Small intestine (tissue), 7 donors: ENCODE measurements at regions not wholly inside any gene's neighbourhood (a gene's known extent, or its start where the extent isn't known, plus 50 kb on each side); places are given as distances from the start of the nearest gene placed in this dataset.
"Not testable (repeated sequence)": the region's sequence is repeated elsewhere in the genome, so short reads cannot be mapped to it uniquely, and the experiment has no call there.

Experiments used
- DNase-seq, 2 donors: peaks; one replicate each; pipeline versions ENCODE4 v3.0.0 to v3.0.0-alpha.2; 2013
- FAIRE-seq: peaks from 2 replicates; lab custom pipeline; 2012; peaks lifted over from hg19 to GRCh38; lab: Jason Lieb, UNC
- H3K27ac ChIP-seq, 3 donors: one replicate each; pipeline ENCODE4 v1.5.1; 2013; ENCODE audit warnings: low read length in 2 of 3, mild to moderate bottlenecking in 2 of 3, control low read depth in 1 of 3, inconsistent platforms in 1 of 3, low read depth in 1 of 3, moderate library complexity in 1 of 3
- H3K27me3 ChIP-seq, 3 donors: one replicate each; pipeline ENCODE4 v1.6.1; 2013; ENCODE audit warnings: low read length in 3 of 3, inconsistent platforms in 1 of 3; ENCODE audit not compliant: control insufficient read depth in 3 of 3, insufficient read depth in 3 of 3
- H3K36me3 ChIP-seq, 3 donors: one replicate each; pipeline ENCODE4 v1.6.1; 2013; ENCODE audit warnings: low read length in 3 of 3, inconsistent platforms in 1 of 3, low read depth in 1 of 3, mild to moderate bottlenecking in 1 of 3, moderate library complexity in 1 of 3; ENCODE audit not compliant: control insufficient read depth in 3 of 3, insufficient read depth in 2 of 3
- H3K4me1 ChIP-seq, 3 donors: one replicate each; pipeline ENCODE4 v1.6.1; 2013; ENCODE audit warnings: low read length in 2 of 3, inconsistent platforms in 1 of 3, low read depth in 1 of 3, mild to moderate bottlenecking in 1 of 3, moderate library complexity in 1 of 3; ENCODE audit not compliant: control insufficient read depth in 3 of 3, insufficient read depth in 2 of 3
- H3K4me3 ChIP-seq, 3 donors: one replicate each; pipeline ENCODE4 v1.5.1; 2013; ENCODE audit warnings: low read length in 3 of 3, control low read depth in 1 of 3, inconsistent platforms in 1 of 3, low read depth in 1 of 3, mild to moderate bottlenecking in 1 of 3, moderate library complexity in 1 of 3
- H3K9me3 ChIP-seq, 2 donors: one replicate each; pipeline ENCODE4 v1.6.1; 2013; ENCODE audit warnings: low read depth in 1 of 2, low read length in 1 of 2; ENCODE audit not compliant: control insufficient read depth in 2 of 2, insufficient read depth in 1 of 2
- WGBS, 3 donors: extraction: QIAGEN DNeasy Blood & Tissue Kit; methylation state at CpG; one replicate each; pipeline ENCODE4 v1.1.7; 2013; 5-methylcytosine and 5-hydroxymethylcytosine counted together
- donor health status: healthy with polysubstance abuse.
- donor health status: control.
- donor health status: control.
- donor health status: Bipolar disorder and iron deficiency.
- donor health status: healthy.

DNA sequence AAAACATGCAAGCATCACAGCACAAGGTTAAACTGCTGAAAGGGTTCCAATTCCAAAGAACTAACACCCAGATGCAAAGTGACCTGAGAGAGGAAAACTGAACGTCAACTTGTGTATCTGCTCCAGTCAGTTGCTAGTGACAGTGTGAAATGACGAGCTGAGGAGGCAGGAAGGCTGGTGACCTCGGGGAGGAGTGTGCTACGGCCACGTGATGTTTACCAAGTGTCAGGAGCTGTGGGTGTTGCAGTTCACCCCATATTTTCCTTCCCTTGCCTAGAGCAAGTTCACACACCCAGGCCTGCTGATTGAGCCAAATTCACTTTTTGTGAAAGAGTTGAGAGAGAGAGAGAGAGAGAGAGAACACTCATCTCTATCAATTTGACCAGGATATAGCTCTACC is 231.6 kb upstream of the ANKH start:
- DNase-seq (no peak), FAIRE-seq (no peak)
- WGBS, 3 donors = 9 to 37% (median 20%) methylated on average over 5 of the region's 5 CpGs

DNA sequence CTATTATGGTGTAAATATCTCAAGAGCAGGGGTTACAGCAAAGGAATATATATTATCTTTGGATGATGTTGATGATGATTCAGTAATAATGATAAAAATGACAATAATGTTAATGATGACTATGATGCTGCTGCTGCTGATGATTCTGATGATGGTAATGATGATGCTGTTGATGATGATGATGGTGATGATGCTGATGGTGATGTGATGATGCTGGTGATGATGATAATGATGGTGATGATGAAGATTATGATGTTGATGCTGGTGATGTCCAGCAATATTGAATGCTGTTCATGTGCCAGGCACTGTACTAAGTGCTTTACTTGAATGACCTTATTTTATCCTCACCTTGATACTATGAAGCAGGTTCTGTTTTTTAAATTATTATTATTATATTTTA is 226.0 kb upstream of the ANKH start:
- DNase-seq = no peak
- H3K9me3 ChIP-seq = no peaks in the 10 kb centered on the region
- no peaks in the 10 kb centered on the region for H3K4me1 ChIP-seq
- FAIRE-seq = no peak
- no peak overlapping the region for H3K27ac ChIP-seq
- no peak overlapping the region for H3K4me3 ChIP-seq
- H3K36me3 ChIP-seq = no peaks in the 10 kb centered on the region
- H3K27me3 ChIP-seq = no peaks in the 10 kb centered on the region

More for the DNA sequence above, 231.6 kb upstream of the ANKH start:
- Histone ChIP-seq H3K27me3 (no peaks in the 10 kb centered on the region), H3K36me3 (no peaks in the 10 kb centered on the region), H3K9me3 (no peaks in the 10 kb centered on the region), H3K4me1 (no peaks in the 10 kb centered on the region), H3K27ac (no peak overlapping the region), H3K4me3 (no peak overlapping the region)

DNA sequence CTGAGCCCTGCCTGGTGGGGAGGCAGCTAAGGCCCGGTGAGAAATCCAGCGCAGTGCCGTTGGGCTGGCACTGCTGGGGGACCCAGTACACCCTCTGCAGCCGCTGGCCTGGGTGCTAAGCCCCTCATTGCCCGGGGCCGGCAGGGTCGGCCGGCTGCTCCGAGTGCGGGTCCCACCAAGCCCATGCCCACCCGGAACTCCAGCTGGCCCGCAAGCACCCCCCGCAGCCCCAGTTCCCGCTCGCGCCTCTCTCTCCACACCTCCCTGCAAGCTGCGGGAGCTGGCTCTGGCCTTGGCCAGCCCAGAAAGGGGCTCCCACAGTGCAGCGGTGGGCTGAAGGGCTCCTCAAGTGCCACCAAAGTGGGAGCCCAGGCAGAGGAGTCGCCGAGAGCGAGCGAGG is 225.1 kb upstream of the ANKH start:
- not testable (repeated sequence) for H3K4me1 ChIP-seq, H3K4me3 ChIP-seq, DNase-seq, H3K27me3 ChIP-seq, H3K36me3 ChIP-seq, H3K9me3 ChIP-seq, FAIRE-seq, H3K27ac ChIP-seq
- 88 to 95% (median 94%) methylated on average over 14 to 22 of the region's 22 CpGs for WGBS, 3 donors

DNA sequence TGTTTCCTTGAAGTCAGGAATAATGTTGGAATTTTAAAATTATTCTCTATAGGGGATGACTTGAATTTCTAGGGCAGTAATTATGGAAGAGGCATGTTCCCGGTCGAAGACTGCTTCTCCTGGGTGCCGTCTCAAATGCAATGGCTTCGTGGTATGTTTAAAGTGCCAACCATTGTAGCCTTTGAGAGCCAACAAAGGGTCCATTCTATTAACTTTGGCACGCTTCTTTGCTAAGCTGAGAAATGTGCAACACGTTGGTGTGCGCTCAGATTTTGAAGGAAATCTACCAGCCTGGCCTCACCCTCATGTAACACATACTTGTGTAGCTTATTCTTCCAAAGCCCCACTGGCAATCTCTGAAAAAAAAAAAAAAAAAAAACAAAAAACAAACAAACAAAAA is 221.2 kb upstream of the ANKH start:
- Histone ChIP-seq H3K4me3 (no peak overlapping the region), H3K4me1 (no peaks in the 10 kb centered on the region), H3K27ac (no peak overlapping the region), H3K27me3 (no peaks in the 10 kb centered on the region), H3K9me3 (no peaks in the 10 kb centered on the region), H3K36me3 (no peaks in the 10 kb centered on the region)
- FAIRE-seq = no peak
- 87 to 91% (median 88%) methylated on average over 7 of the region's 7 CpGs for WGBS, 3 donors
- no peak for DNase-seq

DNA sequence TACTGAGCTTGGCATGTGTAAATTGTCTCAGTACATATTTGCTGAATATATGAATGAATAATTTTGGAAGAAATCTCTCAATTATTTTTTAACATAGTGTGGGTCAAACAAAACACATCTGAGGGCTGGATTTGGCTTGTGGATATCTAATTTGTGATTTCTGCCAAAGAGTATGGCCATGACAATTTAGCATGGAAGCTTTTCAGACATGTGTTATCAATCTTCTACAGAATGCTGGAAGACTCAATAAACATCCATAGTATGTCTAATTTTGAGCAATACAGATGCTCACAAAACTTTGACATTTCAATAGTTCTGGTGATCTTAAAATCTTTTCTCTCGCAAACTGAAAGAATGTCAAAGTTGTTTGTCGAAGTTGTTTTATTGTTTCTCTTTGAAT is 214.1 kb upstream of the ANKH start:
- no peak overlapping the region for H3K4me3 ChIP-seq
- DNase-seq = no peak
- FAIRE-seq = no peak
- WGBS, 3 donors = 82 to 92% (median 91%) methylated on average over 2 of the region's 2 CpGs
- H3K9me3 ChIP-seq = peaks cover 0 to 4% of the 10 kb centered on the region in 2 donors
- H3K4me1 ChIP-seq = no peaks in the 10 kb centered on the region
- no peaks in the 10 kb centered on the region for H3K27me3 ChIP-seq
- no peaks in the 10 kb centered on the region for H3K36me3 ChIP-seq
- H3K27ac ChIP-seq = no peak overlapping the region

DNA sequence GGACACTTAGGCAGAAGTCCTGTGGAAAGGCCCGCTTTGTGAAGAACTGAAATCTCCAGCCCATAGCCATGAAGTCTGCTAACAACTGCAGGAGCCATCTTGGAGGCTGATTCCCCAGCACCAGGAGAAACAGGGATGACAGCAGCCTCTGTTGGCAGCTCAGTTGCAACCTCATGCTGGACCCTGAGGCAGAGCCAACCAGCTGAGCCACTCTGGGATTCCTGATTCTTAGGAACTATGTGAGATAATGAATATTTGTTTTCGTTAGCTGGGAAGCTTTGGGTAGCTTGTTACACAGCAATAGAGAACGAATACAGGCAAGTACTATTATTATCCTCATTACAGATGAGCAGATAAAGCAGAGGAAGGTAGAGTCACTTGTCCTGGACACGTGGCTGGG is 210.5 kb upstream of the ANKH start:
- FAIRE-seq = no peak
- Histone ChIP-seq H3K4me3 (no peak overlapping the region), H3K9me3 (peaks cover 0 to 4% of the 10 kb centered on the region in 2 donors), H3K4me1 (no peaks in the 10 kb centered on the region), H3K27me3 (no peaks in the 10 kb centered on the region), H3K27ac (no peak overlapping the region), H3K36me3 (no peaks in the 10 kb centered on the region)
- no peak for DNase-seq
- WGBS, 3 donors = 53 to 72% (median 65%) methylated on average over 4 of the region's 4 CpGs

DNA sequence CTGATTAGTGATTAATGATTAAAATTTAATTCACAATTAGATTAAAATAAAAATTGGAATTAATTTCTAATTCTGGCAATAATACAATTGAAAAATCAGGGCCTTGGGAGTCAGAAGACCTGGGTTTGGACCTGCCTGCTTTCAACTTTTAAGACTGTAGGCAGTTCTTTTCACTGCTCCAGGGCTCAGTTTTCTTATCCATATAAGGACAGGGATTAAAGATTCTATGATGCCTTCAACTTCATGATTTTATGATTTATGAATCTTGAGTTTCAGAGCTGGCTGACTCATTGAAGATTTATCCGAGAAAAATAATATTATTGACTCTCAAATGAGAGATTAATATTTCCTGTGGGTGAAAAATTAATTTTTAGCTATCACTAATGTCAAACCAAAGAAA is 208.6 kb upstream of the ANKH start:
- WGBS, 3 donors = 54 to 61% (median 59%) methylated on average over 1 of the region's 1 CpG
- no peak overlapping the region for H3K27ac ChIP-seq
- H3K4me3 ChIP-seq = no peak overlapping the region
- DNase-seq = no peak
- H3K4me1 ChIP-seq = no peaks in the 10 kb centered on the region
- no peak for FAIRE-seq
- no peaks in the 10 kb centered on the region for H3K36me3 ChIP-seq
- H3K27me3 ChIP-seq = no peaks in the 10 kb centered on the region
- H3K9me3 ChIP-seq = peaks cover 0 to 4% of the 10 kb centered on the region in 2 donors

DNA sequence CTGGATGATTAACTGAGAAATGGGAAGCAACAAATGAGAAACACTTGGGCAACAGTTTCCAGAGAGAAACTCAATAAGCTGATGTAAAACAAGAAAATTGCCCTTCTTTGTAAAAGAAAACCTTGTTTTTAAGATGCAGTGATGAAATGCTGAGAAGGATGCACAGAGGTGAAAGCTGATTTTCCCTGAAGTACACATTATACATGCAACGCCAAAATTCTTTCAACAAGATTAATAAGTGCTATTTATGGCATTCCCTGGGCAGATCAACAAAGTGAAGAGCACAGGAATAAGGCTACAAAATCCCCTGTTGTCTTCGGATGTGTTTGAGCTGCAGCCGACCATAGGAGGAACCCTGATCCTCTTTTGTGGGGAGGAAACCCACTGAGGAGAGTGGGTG is 208.0 kb upstream of the ANKH start:
- H3K36me3 ChIP-seq = no peaks in the 10 kb centered on the region
- DNase-seq (no peak), FAIRE-seq (no peak)
- H3K4me3 ChIP-seq = no peak overlapping the region
- no peaks in the 10 kb centered on the region for H3K4me1 ChIP-seq
- 71 to 77% (median 75%) methylated on average over 3 of the region's 3 CpGs for WGBS, 3 donors
- H3K9me3 ChIP-seq = peaks cover 0 to 4% of the 10 kb centered on the region in 2 donors
- no peaks in the 10 kb centered on the region for H3K27me3 ChIP-seq
- H3K27ac ChIP-seq = no peak overlapping the region

DNA sequence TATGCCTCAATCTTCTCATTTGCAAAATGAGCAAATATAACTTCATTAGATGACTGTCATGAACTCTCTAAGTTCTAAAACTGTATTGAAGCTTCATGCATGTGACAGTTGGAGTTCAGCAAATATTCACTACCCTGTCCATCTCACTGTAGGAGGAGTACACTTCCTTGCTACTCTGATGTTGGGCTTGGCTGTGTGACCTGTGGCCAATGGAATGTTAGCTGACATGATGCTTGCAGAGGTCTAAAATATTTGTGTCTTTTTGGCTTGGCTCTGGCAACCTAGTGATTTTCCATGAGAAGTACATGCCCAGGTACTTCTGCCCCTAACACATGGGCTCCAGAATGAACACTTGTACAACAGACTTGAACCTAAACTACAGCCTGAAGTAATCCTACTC is 203.1 kb upstream of the ANKH start:
- Histone ChIP-seq H3K9me3 (no peaks in the 10 kb centered on the region), H3K27me3 (no peaks in the 10 kb centered on the region), H3K36me3 (no peaks in the 10 kb centered on the region), H3K27ac (no peak overlapping the region), H3K4me1 (no peaks in the 10 kb centered on the region), H3K4me3 (no peak overlapping the region)
- FAIRE-seq (no peak), DNase-seq (no peak)
